ENCODE measurements at regions not wholly inside any gene's neighbourhood (a gene's known extent, or its start where the extent isn't known, plus 50 kb on each side); places are given as distances from the start of the nearest gene placed in this dataset.
"Not testable (repeated sequence)": the region's sequence is repeated elsewhere in the genome, so short reads cannot be mapped to it uniquely, and the experiment has no call there.

DNA sequence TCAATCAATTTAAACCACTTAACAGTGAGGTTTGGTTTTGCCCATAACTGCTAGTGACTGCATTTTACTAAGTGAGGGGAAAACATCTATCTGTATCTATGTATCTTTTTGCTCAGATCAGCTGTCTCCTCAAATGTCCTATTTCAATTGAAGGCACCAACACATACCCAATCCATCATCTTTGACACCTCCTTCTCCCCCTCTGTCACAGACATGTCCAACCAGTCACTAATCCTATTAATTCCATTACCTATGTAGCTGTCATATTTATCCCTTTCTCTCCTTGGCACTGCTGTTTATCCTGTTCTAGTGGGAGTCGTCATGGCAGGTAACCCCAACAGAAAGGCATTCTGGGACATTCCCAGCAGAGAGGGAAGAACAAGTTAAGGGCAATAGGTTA lies 975.2 kb upstream of the AUTS2 start:
- DNase-seq (ENCODE audit: low read depth): no peak
- no peak overlapping the region for H3K4me3 ChIP-seq (ENCODE audit: low read depth, low read length)
- TF ChIP-seq, protein P1, sequence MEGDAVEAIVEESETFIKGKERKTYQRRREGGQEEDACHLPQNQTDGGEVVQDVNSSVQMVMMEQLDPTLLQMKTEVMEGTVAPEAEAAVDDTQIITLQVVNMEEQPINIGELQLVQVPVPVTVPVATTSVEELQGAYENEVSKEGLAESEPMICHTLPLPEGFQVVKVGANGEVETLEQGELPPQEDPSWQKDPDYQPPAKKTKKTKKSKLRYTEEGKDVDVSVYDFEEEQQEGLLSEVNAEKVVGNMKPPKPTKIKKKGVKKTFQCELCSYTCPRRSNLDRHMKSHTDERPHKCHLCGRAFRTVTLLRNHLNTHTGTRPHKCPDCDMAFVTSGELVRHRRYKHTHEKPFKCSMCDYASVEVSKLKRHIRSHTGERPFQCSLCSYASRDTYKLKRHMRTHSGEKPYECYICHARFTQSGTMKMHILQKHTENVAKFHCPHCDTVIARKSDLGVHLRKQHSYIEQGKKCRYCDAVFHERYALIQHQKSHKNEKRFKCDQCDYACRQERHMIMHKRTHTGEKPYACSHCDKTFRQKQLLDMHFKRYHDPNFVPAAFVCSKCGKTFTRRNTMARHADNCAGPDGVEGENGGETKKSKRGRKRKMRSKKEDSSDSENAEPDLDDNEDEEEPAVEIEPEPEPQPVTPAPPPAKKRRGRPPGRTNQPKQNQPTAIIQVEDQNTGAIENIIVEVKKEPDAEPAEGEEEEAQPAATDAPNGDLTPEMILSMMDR (IDR thresholded peaks at IDR 0.05; ENCODE audit: control insufficient read depth, extremely low read depth, insufficient read depth): no peak

DNA sequence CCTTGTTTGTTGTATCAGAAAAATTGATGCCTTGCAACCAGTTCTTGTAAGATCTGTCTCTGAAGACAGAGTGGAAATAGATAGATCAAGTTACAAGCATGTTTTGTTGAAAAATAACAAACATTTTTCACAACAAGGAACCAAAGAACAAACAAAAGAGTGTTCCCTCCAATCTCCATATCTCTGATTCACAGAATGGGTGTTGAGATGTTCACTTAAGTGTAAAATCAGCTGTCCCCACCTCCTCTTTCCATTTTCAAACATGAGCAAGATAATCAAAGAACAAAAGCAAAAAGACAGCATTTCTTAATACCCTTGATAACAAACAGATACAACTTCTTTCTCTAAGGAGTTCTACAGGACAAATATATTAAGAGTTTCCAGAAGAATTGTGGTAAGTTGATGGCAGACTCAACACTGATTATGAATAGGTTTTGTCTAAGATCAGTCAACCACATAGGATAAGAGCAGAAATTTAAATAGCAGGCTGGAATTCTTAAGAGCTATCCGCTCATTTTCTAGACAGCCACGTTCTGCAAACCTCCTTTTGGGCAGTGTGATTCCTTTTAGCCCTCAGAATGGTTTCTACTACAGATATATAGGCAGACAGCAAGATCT lies 970.9 kb upstream of the AUTS2 start:
- DNase-seq (ENCODE audit: low read depth): no peak
- H3K4me3 ChIP-seq (ENCODE audit: low read depth, low read length): no peak overlapping the region
- TF ChIP-seq, protein P1 (IDR thresholded peaks at IDR 0.05; ENCODE audit: control insufficient read depth, extremely low read depth, insufficient read depth): no peak

DNA sequence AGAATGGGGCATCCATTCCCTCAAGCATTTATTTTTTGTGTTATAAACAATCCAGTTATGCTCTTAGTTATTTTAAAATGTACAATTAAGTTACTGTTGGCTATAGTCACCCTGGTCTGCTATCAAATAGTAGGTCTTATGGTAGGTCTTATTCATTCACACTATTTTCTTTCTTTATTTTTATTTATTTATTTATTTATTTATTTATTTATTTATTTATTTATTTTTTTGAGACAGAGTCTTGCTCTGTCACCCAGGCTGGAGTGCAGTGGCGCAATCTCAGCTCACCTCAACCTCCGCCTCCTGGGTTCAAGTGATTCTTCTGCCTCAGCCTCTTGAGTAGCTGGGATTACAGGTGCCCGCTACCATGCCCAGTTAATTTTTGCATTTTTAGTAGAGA lies 967.4 kb upstream of the AUTS2 start:
- not testable (repeated sequence) for H3K4me3 ChIP-seq (ENCODE audit: low read depth, low read length); DNase-seq (ENCODE audit: low read depth)

DNA sequence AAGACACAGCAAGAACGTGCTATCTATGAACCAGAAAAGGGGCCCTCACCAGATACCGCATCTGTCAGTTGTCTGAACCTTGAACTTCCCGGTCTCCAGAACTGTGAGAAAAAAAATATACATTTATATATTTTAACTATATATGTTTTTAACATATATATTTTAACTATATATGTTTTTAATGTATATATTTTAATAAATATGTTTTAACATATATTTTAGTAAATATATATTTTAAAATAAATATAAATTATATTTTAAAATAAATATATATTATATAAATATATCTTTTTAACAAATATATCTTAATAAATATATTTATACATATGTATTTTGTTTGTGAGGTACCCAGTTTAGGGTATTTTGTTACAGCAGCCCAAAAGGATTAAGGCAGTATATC lies 958.2 kb upstream of the AUTS2 start:
- DNase-seq (ENCODE audit: low read depth): no peak
- TF ChIP-seq, protein P1 (IDR thresholded peaks at IDR 0.05; ENCODE audit: control insufficient read depth, extremely low read depth, insufficient read depth): no peak
- no peak overlapping the region for H3K4me3 ChIP-seq (ENCODE audit: low read depth, low read length)

DNA sequence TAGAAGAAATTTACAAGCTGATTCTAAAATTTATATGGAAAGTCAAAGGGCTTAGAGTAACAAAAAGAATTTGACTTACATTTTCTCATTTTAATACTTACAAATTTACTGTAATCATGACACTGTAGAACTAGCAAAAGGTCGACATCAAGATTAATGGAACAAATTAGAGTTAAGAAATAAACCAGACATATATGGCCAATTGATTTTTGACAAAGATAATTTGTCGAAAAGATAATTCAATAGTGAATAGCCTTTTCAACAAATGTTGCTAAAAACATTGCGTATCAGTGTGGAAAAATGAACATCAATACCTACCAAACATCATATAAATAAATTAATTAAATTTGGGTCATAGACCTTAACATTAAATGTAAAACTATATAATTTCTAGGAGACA lies 955.5 kb upstream of the AUTS2 start:
- no peak for DNase-seq (ENCODE audit: low read depth)
- TF ChIP-seq, protein P1 (IDR thresholded peaks at IDR 0.05; ENCODE audit: control insufficient read depth, extremely low read depth, insufficient read depth): no peak
- no peak overlapping the region for H3K4me3 ChIP-seq (ENCODE audit: low read depth, low read length)

DNA sequence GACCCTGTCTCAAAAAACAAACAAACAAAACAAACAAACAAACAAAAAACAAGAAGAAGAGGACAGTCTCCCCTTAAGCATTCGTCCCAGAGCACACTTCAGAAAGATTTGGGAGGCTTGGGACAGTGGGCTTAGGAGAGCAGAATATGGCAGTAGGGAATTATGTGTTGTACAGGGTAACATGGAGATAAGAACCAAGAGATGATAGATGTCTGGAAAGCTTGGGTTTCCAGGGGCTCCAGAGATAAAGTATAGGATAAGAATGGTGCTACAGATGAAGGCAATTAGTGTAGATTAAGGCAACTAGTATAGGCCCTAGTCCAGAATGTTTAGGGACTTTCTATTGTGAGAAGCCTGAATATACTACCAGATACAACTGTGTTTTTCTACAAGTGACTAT lies 934.9 kb upstream of the AUTS2 start:
- DNase-seq (ENCODE audit: low read depth): no peak
- TF ChIP-seq, protein P1 (IDR thresholded peaks at IDR 0.05; ENCODE audit: control insufficient read depth, extremely low read depth, insufficient read depth): no peak
- no peak overlapping the region for H3K4me3 ChIP-seq (ENCODE audit: low read depth, low read length)

DNA sequence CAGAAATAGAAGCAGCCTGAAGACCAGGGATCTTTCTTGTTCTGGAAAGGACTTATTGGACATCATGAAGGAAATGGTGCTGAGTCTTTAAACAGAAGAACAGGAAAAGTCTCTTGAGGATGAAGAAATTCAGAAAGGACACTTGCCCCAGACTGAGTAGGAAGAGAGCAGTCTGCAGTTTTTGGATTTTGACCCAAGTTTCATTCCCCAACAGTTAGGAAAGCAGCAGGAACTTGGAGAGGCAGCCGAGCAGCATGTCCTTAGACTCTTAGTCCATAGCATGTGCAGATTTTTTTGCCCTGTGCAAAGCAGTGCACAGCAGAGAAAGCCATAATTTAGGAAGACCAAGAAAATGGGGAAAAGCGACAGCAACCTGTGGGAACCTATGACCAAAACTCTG lies 927.2 kb upstream of the AUTS2 start:
- TF ChIP-seq, protein P1 (IDR thresholded peaks at IDR 0.05; ENCODE audit: control insufficient read depth, extremely low read depth, insufficient read depth): no peak
- no peak overlapping the region for H3K4me3 ChIP-seq (ENCODE audit: low read depth, low read length)
- DNase-seq (ENCODE audit: low read depth): no peak

Measured in LNCaP clone FGC (cell line).